HG03064 (cell line): ENCODE measurements at regions not wholly inside any gene's neighbourhood (a gene's known extent, or its start where the extent isn't known, plus 50 kb on each side); places are given as distances from the start of the nearest gene placed in this dataset.

Experiments
- ATAC-seq: cut with Tn5 transposase; IDR thresholded peaks from one replicate; pipeline ENCODE4 v1.9.1; 2021; ENCODE audit warnings: low read depth; ENCODE audit not compliant: unreplicated experiment

DNA sequence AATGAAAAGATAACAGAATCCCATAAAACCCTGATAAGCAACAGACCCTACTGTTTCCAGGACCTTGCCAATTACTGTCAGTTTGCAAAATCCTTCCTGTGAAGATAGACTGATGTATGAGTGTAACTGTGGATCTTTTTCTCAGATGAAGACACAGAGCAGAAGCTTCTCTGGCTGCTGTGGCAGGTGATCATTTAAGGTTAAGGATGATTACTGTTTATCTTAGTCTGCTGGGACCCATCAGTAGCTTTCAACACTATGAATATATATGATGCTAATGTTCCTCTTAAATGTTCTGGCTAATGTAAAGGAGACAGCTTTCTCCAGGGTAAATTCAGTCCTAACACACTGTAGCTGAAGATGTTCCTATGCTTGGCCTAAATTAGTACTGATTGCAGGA is 56.0 kb upstream of the CTTNBP2 start:
- no peak for ATAC-seq

DNA sequence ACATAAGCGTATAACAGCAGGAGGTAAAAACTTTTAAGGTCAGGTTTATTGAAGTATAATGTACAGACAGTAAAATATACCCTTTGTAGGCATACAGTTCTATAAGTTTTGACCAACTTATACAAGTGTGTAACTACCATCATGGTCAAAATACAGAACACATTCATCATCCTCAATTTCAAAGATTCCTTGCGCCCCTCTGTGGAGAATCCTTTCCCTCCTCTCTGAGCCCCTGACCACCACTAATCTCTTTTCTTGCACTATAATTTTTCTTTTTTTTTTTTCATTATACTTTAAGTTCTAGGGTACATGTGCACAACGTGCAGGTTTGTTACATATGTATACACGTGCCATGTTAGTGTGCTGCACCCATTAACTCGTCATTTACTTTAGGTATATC is 58.1 kb upstream of the CTTNBP2 start:
- ATAC-seq: no peak

GRCh38 chr7:117937049-117937752 is 64.0 kb upstream of the CTTNBP2 start:
- ATAC-seq: no peak

DNA sequence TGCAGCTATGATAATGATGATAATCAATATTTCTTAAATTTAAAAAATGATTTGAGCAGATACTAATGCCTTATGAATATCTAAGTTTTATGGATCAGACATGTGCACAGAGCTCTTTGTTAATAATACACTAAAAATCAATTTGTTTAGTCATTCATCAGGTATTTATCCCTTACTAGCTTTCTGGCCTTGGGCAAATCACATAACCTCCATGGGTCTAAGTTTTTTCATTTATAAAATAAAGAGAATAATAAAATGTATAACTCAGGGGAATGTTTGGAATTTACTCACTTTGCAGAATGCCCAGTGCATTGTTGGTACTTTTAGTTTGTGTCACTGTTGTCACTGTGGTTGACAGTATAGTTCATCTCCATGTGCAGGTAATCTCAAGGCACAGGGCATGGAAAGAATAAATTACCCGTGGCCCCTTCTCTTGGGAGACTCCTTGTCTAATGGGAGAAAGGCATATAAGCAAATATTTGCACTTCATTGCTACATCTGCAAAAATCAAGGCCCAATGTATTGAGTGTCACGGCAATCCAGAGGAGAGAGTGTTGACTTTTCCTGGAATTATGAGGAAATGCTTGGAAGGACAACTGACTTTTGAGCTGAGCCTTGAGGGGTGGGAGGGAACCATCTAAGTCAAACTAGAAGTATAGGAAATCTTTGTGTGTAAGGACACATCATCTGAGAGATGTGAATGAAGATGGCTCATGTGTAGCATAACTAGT is 64.7 kb upstream of the CTTNBP2 start:
- no peak for ATAC-seq

GRCh38 chr7:117941138-117941810 is 68.0 kb upstream of the CTTNBP2 start:
- no peak for ATAC-seq

- no peak for ATAC-seq
Observed at GRCh38 chr7:117942780-117943179, 69.5 kb upstream of the CTTNBP2 start.

- ATAC-seq: no peak
Observed at GRCh38 chr7:117944886-117945285, 71.6 kb upstream of the CTTNBP2 start.

- ATAC-seq: no peak
Observed at GRCh38 chr7:117946151-117946633, 73.0 kb upstream of the CTTNBP2 start.

- no peak for ATAC-seq
Observed at GRCh38 chr7:117949232-117949631, 76.0 kb upstream of the CTTNBP2 start.

DNA sequence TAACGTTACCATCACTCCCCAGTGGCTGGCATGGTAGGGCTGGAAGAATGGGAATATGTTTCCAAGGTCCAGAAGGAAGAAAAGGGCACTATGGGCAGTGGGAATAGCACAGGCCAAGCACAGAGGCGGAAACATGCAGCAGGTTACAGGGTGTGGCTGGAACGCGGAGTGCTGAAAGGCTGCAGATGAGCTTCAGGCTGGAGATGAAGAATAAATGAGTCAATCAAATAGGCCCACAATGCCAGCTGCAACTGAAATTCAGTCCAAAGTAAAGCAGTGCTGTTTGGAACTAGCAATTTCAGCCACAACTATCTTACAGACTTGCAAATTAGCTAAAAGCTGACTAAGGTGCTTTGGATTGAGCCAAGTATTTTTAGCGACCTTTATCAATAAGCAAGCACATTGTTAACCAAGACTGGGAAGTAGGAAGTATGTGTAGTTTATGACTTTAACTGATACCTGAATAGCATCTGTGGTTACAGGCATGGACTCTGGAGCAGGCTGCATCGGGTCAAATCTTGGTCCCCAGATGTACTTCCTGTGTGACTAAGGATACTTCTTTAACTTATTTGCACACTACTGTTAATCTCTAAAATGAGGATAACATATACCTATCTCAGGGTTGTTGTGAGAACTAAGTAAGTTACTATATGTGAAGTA is 77.5 kb upstream of the CTTNBP2 start:
- no peak for ATAC-seq

DNA sequence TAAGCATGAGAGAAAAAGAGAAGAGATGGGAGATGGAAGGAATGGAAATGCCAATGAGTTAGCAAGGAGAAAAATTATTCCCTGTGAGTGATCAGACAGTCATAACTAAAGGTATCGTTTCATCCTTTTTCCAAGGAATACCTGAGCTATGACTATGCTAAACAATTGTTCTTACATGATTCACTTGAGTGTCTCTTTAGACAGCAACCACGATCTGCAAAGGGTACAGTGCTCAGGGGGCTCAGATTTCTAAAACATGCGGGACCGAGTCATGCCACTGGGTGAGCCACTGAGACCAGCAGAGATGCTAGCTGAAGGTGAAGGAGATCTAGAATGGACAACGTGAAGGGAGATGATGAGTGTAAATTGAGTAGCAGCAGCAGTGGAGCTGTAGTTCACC is 78.0 kb upstream of the CTTNBP2 start:
- ATAC-seq: no peak

- no peak for ATAC-seq
Observed at GRCh38 chr7:117951691-117952280, 78.5 kb upstream of the CTTNBP2 start.

GRCh38 chr7:117955046-117955445 is 81.8 kb upstream of the CTTNBP2 start:
- no peak for ATAC-seq

DNA sequence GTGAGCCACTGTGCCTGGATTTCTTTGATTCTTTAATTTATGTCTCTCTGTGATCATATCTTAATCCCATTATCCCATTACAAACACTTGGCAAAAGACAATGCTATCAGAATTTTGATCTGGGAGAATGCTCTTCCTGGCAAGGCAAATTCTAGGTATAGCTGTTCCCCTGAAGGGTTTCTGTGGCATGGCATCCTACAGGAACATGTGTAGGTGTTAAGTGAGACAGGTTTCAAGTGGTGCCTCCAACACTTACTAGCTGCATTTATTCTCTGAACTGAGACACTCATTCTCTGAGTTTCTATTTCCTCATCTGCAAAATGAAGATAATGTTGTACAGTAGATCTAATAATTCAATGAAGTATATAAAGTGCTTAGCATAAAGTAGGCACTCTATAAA is 87.1 kb upstream of the CTTNBP2 start:
- ATAC-seq: no peak

DNA sequence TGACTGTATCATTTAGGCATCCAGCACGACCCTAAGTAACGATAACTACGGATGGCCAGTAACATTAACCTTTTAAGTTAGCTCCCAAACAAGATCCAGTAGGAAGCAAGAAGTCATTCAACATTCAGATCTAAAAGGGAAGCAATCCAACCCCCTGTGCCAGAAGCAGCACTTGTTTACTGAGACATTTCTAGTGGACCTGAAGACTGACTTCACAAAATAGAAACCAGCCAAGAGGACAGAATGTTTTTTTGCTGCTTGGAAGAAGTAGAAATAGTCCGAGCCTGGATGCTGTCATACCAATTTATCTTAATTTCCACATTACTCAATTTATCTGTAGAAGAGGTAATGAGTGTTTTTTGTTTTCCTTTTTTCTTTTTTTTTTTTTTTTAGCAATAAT is 88.0 kb upstream of the CTTNBP2 start:
- no peak for ATAC-seq

DNA sequence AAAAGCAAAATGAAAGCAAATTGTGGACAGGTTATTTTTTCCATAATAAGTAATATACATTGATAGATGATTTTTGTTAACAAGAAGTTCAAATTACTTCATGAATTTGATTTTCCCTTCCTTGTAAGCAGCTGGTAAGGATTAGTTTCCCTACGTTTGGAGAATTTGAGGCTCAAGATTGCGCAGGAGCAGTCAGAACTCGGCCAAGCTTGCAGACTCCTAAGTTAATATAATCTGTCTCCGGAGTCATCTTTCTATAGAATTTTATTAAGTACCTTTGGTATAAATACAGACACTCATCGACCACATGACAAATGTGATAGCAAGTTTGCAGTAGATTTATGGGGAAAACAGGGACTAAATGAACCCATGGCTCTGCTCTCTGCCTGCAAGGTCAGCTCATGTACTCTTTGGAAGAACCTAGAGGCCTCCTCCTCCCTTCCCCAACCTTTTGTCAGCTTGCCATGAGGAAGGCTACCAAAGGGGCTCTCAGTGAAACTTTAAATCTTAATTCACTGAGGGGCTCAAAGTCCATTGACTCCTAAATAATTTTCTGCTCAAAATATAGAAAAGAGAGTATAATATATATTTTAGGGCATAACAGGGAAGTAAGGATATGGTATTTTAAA is 89.2 kb upstream of the CTTNBP2 start:
- ATAC-seq: no peak

DNA sequence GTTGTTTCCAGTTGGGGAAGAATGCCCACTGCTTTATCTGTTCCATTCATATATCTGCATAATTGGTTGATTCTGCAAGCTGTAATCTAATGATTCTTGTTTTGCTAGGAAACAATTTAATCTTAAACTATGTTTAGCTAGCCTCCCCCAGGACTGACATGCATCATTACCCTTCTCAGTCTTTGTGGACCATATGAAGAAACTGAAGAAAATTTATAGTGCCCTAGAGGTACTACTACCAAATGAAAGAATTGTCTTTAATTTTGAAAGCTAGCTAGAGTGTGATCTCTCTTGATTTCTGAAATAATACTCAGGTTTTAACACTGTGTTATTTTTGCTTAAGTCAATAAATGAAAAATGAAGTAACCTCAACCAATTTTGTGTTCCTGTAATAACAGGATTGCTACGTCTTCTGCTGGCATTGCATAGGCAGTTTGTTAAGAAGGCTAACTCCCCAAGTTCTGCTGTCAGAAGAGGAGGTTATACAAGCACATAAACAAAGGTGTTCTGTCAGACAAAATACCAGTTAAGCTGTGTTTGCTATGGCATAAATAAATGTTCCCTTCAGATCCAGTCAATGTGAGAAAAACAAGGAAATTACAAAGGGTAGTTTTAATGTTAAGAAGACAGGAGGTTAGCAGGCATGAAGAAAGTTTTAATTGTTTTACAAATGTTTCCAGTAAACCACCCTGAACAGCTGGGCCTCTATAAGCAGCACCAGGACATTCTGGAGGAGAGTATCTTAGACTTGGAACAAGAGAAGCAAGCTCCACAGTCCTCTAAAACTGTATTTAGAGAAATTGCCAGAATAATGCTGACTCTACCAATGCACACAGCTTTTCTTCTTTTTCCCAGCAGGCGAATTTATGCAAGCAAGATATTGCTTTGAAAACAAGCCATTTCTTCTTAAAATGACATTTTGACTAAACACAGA is 90.3 kb upstream of the CTTNBP2 start:
- ATAC-seq: no peak

- ATAC-seq: no peak
Observed at GRCh38 chr7:117970801-117971200, 97.6 kb upstream of the CTTNBP2 start.

- ATAC-seq: no peak
Observed at GRCh38 chr7:117971556-117972244, 98.5 kb upstream of the CTTNBP2 start.
